ENCODE measurements at regions not wholly inside any gene's neighbourhood (a gene's known extent, or its start where the extent isn't known, plus 50 kb on each side); places are given as distances from the start of the nearest gene placed in this dataset.

DNA sequence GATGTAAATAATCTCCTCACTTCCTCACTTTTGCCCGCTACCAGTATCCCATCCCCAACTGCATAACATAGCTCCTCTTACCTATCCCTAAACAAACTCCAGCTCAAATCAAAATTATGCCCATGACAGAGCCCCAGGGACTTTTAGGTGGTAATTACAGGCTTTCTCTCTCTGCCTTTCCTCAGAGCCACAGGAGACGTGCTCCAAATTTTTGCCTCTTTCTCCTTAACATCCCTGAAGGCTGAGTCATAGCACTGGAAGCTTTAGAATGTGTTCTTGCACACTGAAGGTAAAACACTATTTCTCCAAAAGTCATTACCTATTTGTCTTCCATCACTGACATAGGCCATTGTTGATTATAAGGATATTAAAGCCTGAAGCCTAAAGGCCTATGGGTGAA, 263.5 kb upstream of the PLD5 start:
- TF ChIP-seq, protein P1, sequence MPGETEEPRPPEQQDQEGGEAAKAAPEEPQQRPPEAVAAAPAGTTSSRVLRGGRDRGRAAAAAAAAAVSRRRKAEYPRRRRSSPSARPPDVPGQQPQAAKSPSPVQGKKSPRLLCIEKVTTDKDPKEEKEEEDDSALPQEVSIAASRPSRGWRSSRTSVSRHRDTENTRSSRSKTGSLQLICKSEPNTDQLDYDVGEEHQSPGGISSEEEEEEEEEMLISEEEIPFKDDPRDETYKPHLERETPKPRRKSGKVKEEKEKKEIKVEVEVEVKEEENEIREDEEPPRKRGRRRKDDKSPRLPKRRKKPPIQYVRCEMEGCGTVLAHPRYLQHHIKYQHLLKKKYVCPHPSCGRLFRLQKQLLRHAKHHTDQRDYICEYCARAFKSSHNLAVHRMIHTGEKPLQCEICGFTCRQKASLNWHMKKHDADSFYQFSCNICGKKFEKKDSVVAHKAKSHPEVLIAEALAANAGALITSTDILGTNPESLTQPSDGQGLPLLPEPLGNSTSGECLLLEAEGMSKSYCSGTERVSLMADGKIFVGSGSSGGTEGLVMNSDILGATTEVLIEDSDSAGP (CRISPR knock-in tag; IDR thresholded peaks at IDR 0.05): no peak
- TF ChIP-seq CHD1 (IDR thresholded peaks at IDR 0.05; ENCODE audit: low read length) (no peak), CTCF (IDR thresholded peaks at IDR 0.05 in 2 of 3, conservative IDR thresholded peaks at IDR 0.05 in 1 of 3; ENCODE audit: insufficient read depth in 2 of 3, low read depth in 1 of 3, low read length in 3 of 3) (no peak), KDM1A (IDR thresholded peaks at IDR 0.05) (no peak)

Measured in K562 (cell line).